ENCODE measurements at regions not wholly inside any gene's neighbourhood (a gene's known extent, or its start where the extent isn't known, plus 50 kb on each side); places are given as distances from the start of the nearest gene placed in this dataset.

GRCh38 chr9:1353291-1353690, 303.1 kb downstream of the DMRT2 start:
- DNase-seq (ENCODE audit: extremely low read depth, low read depth), result no peak
- TF ChIP-seq CTCF (IDR thresholded peaks at IDR 0.05; ENCODE audit: low read depth, low read length, missing control alignments), result no peak
- H3K4me3 ChIP-seq (replicated peaks; ENCODE audit: low read depth, low read length), result no peak overlapping the region

GRCh38 chr9:1354086-1354485, 303.9 kb downstream of the DMRT2 start:
- no peak overlapping the region for H3K4me3 ChIP-seq (replicated peaks; ENCODE audit: low read depth, low read length)
- TF ChIP-seq CTCF (IDR thresholded peaks at IDR 0.05; ENCODE audit: low read depth, low read length, missing control alignments), result no peak
- DNase-seq (ENCODE audit: extremely low read depth, low read depth), result no peak

GRCh38 chr9:1354606-1355005, 304.4 kb downstream of the DMRT2 start:
- DNase-seq (ENCODE audit: extremely low read depth, low read depth), result no peak
- TF ChIP-seq CTCF (IDR thresholded peaks at IDR 0.05; ENCODE audit: low read depth, low read length, missing control alignments), result no peak

GRCh38 chr9:1355656-1356055, 305.5 kb downstream of the DMRT2 start:
- H3K4me3 ChIP-seq (replicated peaks; ENCODE audit: low read depth, low read length), result no peak overlapping the region
- TF ChIP-seq CTCF (IDR thresholded peaks at IDR 0.05; ENCODE audit: low read depth, low read length, missing control alignments), result no peak
- DNase-seq (ENCODE audit: extremely low read depth, low read depth), result no peak

More at GRCh38 chr9:1354606-1355005, 304.4 kb downstream of the DMRT2 start:
- H3K4me3 ChIP-seq (replicated peaks; ENCODE audit: low read depth, low read length), result no peak overlapping the region

- TF ChIP-seq CTCF (IDR thresholded peaks at IDR 0.05; ENCODE audit: low read depth, low read length, missing control alignments), result no peak
- H3K4me3 ChIP-seq (replicated peaks; ENCODE audit: low read depth, low read length), result no peak overlapping the region
- DNase-seq (ENCODE audit: extremely low read depth, low read depth), result no peak
These were observed 312.7 kb downstream of the DMRT2 start for GRCh38 chr9:1362845-1363244.

- no peak for DNase-seq (ENCODE audit: extremely low read depth, low read depth)
- no peak overlapping the region for H3K4me3 ChIP-seq (replicated peaks; ENCODE audit: low read depth, low read length)
- TF ChIP-seq CTCF (IDR thresholded peaks at IDR 0.05; ENCODE audit: low read depth, low read length, missing control alignments), result no peak
These were observed 316.1 kb downstream of the DMRT2 start for GRCh38 chr9:1366276-1366675.

- H3K4me3 ChIP-seq (replicated peaks; ENCODE audit: low read depth, low read length), result no peak overlapping the region
- DNase-seq (ENCODE audit: extremely low read depth, low read depth), result no peak
- no peak for TF ChIP-seq CTCF (IDR thresholded peaks at IDR 0.05; ENCODE audit: low read depth, low read length, missing control alignments)
These were observed 319.1 kb downstream of the DMRT2 start for GRCh38 chr9:1369297-1369696.
